ENCODE measurements at regions not wholly inside any gene's neighbourhood (a gene's known extent, or its start where the extent isn't known, plus 50 kb on each side); places are given as distances from the start of the nearest gene placed in this dataset.

DNA sequence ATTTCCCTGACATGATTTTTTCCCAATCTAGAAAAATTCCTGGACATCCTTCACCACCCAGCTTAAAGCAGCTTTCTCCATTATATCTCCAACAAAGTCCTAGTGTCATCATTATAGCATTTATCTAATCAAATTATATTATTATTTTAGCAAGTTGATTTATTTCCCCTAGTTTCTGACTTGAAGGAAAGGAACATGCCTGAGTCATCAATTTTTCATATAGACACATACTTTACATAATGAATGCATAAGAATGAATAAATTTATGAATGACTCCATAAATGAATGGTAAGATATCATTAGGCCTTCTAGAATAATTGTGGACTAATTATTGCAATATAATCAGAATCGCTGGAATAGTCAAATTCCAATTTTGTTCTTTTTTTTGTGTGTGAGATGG, 79.4 kb upstream of the COL11A1 start:
- TF ChIP-seq CTCF (conservative IDR thresholded peaks at IDR 0.05), result no peak
- TF ChIP-seq ZFX (IDR thresholded peaks at IDR 0.05), result no peak

All from C4-2B (cell line).